ENCODE measurements at regions not wholly inside any gene's neighbourhood (a gene's known extent, or its start where the extent isn't known, plus 50 kb on each side); places are given as distances from the start of the nearest gene placed in this dataset.

DNA sequence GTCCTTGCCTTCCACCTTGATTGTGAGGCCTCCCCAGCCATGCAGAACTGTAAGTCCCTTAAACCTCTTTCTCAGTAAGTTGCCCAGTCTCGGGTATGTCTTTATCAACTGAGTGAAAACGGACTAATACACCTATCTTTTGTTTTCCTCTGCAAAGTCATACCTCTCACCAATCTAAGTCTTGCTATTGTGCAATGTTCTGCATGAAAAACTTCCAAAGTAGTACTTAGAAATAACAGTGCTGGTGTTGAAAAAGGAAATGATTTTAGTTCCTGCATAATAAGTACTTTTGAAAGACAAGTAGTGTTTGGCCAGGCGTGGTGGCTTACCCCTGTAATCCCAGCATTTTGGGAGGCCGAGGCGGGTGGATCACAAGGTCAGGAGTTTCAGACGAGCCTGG is 573.5 kb downstream of the ANKRD50 start:
- TF ChIP-seq, protein P1, sequence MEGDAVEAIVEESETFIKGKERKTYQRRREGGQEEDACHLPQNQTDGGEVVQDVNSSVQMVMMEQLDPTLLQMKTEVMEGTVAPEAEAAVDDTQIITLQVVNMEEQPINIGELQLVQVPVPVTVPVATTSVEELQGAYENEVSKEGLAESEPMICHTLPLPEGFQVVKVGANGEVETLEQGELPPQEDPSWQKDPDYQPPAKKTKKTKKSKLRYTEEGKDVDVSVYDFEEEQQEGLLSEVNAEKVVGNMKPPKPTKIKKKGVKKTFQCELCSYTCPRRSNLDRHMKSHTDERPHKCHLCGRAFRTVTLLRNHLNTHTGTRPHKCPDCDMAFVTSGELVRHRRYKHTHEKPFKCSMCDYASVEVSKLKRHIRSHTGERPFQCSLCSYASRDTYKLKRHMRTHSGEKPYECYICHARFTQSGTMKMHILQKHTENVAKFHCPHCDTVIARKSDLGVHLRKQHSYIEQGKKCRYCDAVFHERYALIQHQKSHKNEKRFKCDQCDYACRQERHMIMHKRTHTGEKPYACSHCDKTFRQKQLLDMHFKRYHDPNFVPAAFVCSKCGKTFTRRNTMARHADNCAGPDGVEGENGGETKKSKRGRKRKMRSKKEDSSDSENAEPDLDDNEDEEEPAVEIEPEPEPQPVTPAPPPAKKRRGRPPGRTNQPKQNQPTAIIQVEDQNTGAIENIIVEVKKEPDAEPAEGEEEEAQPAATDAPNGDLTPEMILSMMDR (IDR thresholded peaks at IDR 0.05), result no peak
- no peaks in the 10 kb centered on the region for H3K27me3 ChIP-seq
- no peaks in the 10 kb centered on the region for H3K36me3 ChIP-seq
- WGBS, 2 donors, result 62 to 77% methylated on average over 6 of the region's 6 CpGs
- no peak overlapping the region for H3K27ac ChIP-seq
- DNase-seq, result no peak
- H3K4me3 ChIP-seq, result no peak overlapping the region
- no peaks in the 10 kb centered on the region for H3K9me3 ChIP-seq
- no peak for ATAC-seq
- intact Hi-C loops (cut with DNase I), result no loop called here
- no peaks in the 10 kb centered on the region for H3K4me1 ChIP-seq
- FAIRE-seq, result no peak

DNA sequence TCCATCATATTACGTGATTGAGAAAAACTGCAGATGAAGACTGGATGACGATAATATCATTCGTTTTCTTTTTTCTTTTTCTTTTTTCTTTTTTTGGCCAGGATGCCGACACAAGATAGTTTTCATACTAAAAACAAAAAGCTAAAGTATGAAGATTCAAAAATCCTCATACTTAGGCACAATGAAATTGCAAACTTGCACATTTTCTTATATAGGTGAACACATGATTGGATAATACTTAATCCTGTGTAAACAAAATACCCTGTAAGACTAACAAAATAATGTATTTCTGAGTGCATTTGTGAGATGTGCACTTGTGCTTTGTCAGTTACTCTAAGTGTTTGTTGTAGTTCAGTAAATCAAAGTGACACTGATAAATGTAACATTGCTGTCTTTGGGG is 568.9 kb downstream of the ANKRD50 start:
- intact Hi-C loops (cut with DNase I), result no loop called here
- no peak for DNase-seq

DNA sequence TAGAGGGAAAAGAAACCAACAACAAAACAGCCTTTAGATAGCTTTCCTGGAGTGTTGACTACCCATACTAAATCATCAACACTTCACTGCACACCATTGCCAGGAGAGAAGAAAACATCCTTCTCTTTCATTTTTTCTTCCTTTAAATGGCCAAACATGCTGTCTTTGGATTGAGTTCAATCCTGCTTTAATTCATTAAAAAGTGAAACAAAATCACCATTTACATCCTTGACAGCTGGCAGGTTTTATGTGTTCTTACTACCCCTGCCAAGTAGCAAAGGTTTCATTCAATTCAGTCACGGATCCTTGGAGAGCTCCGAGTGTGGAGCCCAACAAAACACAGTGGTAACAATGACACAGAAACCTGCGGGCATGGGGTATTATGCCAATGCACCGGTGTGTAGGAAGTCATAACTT is 568.3 kb downstream of the ANKRD50 start:
- DNase-seq (no peak), FAIRE-seq (no peak), ATAC-seq (no peak)
- no peaks in the 10 kb centered on the region for H3K27me3 ChIP-seq
- H3K9me3 ChIP-seq, result no peaks in the 10 kb centered on the region
- H3K4me1 ChIP-seq, result no peaks in the 10 kb centered on the region
- TF ChIP-seq, protein P1 (IDR thresholded peaks at IDR 0.05), result no peak
- no peak overlapping the region for H3K4me3 ChIP-seq
- WGBS, 2 donors, result 54 to 58% methylated on average over 4 of the region's 4 CpGs
- intact Hi-C loops (cut with DNase I), result no loop called here
- H3K36me3 ChIP-seq, result no peaks in the 10 kb centered on the region
- H3K27ac ChIP-seq, result no peak overlapping the region

More for the DNA sequence above, 568.9 kb downstream of the ANKRD50 start:
- Histone ChIP-seq H3K4me1 (no peaks in the 10 kb centered on the region), H3K36me3 (no peaks in the 10 kb centered on the region), H3K4me3 (no peak overlapping the region), H3K9me3 (no peaks in the 10 kb centered on the region), H3K27me3 (no peaks in the 10 kb centered on the region), H3K27ac (no peak overlapping the region)
- TF ChIP-seq, protein P1 (IDR thresholded peaks at IDR 0.05), result no peak
- FAIRE-seq (no peak), ATAC-seq (no peak)
- WGBS, 2 donors, result 84 to 90% methylated on average over 4 of the region's 4 CpGs

DNA sequence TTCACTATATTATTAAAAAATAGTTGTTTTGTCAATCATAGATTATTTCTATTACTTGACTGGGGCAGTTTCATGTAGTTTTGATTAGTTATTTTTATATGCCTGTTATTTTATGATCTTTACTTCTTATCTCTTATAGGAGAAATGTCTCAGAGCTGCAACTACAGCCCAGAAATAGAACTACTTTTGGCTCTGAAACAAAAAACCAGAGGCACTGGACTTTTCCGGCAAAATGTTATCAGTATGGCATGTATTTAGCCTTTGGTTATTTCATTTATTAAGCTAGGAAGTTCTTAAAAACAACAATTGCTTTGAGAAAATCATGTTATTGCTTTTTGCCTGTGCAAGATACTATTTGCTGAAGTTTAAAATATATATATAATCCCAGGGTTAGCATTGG is 566.5 kb downstream of the ANKRD50 start:
- TF ChIP-seq, protein P1 (IDR thresholded peaks at IDR 0.05), result no peak
- FAIRE-seq (no peak), DNase-seq (no peak), ATAC-seq (no peak)
- Histone ChIP-seq H3K27ac (no peak overlapping the region), H3K4me3 (no peak overlapping the region), H3K9me3 (no peaks in the 10 kb centered on the region), H3K36me3 (no peaks in the 10 kb centered on the region), H3K27me3 (no peaks in the 10 kb centered on the region), H3K4me1 (no peaks in the 10 kb centered on the region)
- WGBS, 2 donors, result 20 to 24% methylated on average over 1 of the region's 1 CpG
- intact Hi-C loops (cut with DNase I), result no loop called here

DNA sequence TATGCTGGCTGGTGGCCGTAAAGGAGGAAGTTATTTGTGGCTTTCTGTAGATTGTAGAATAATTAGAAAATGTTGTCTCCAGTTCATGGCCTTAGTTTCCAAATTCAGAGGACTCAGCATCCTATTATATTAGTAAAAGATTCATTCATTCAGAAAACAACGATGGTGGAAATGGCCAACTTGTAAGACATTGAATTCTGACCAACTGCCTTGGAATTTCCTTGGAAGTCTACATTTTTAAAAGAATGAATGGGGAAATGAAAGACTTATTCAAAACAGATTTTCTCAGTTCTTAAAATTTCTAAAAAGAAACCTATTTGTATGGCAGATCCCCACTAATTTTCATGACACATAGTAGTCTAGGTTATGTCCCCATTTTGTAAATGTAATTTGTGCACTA is 561.5 kb downstream of the ANKRD50 start:
- no peak overlapping the region for H3K27ac ChIP-seq
- FAIRE-seq (no peak), DNase-seq (no peak), ATAC-seq (no peak)
- TF ChIP-seq, protein P1 (IDR thresholded peaks at IDR 0.05), result no peak
- 77 to 88% methylated on average over 2 of the region's 2 CpGs for WGBS, 2 donors
- no peak overlapping the region for H3K4me3 ChIP-seq
- H3K4me1 ChIP-seq, result no peaks in the 10 kb centered on the region
- H3K27me3 ChIP-seq, result no peaks in the 10 kb centered on the region
- intact Hi-C loops (cut with DNase I), result no loop called here
- no peaks in the 10 kb centered on the region for H3K9me3 ChIP-seq
- no peaks in the 10 kb centered on the region for H3K36me3 ChIP-seq

Data from pancreas (tissue), 10 donors.